ENCODE measurements at regions not wholly inside any gene's neighbourhood (a gene's known extent, or its start where the extent isn't known, plus 50 kb on each side); places are given as distances from the start of the nearest gene placed in this dataset.

GRCh38 chr3:18891641-18892040 lies 256.7 kb upstream of the KCNH8 start:
- no peak for TF ChIP-seq CTCF (IDR thresholded peaks at IDR 0.05; ENCODE audit: low read depth, low read length)
- no peak for DNase-seq (ENCODE audit: low read depth, low spot score)
- POLR2A ChIA-PET, result no interaction called here

GRCh38 chr3:18890449-18890848 lies 257.9 kb upstream of the KCNH8 start:
- H3K9me3 ChIP-seq (ENCODE audit: control insufficient read depth, insufficient read depth, low read length), result peaks cover 10% of the 10 kb centered on the region
- ChIA-PET CTCF (no interaction called here), POLR2A (no interaction called here)
- H3K4me3 ChIP-seq (ENCODE audit: low read depth, low read length), result no peak overlapping the region
- no peak for TF ChIP-seq CTCF (IDR thresholded peaks at IDR 0.05; ENCODE audit: low read depth, low read length)
- no peak overlapping the region for H3K27ac ChIP-seq (ENCODE audit: low read depth, low read length)
- H3K27me3 ChIP-seq (ENCODE audit: control insufficient read depth, insufficient read depth, low read length), result no peaks in the 10 kb centered on the region
- DNase-seq (ENCODE audit: low read depth, low spot score), result no peak

More at GRCh38 chr3:18891641-18892040, 256.7 kb upstream of the KCNH8 start:
- no peaks in the 10 kb centered on the region for H3K27me3 ChIP-seq (ENCODE audit: control insufficient read depth, insufficient read depth, low read length)
- H3K9me3 ChIP-seq (ENCODE audit: control insufficient read depth, insufficient read depth, low read length), result peaks cover 6% of the 10 kb centered on the region
- no peak overlapping the region for H3K27ac ChIP-seq (ENCODE audit: low read depth, low read length)
- no peak overlapping the region for H3K4me3 ChIP-seq (ENCODE audit: low read depth, low read length)
- CTCF ChIA-PET, result no interaction called here

GRCh38 chr3:18888819-18889218 lies 259.5 kb upstream of the KCNH8 start:
- CTCF ChIA-PET, result no interaction called here
- POLR2A ChIA-PET, result no interaction called here
- H3K9me3 ChIP-seq (ENCODE audit: control insufficient read depth, insufficient read depth, low read length), result peaks cover 12% of the 10 kb centered on the region
- no peaks in the 10 kb centered on the region for H3K27me3 ChIP-seq (ENCODE audit: control insufficient read depth, insufficient read depth, low read length)
- no peak overlapping the region for H3K4me3 ChIP-seq (ENCODE audit: low read depth, low read length)
- H3K27ac ChIP-seq (ENCODE audit: low read depth, low read length), result no peak overlapping the region
- no peak for DNase-seq (ENCODE audit: low read depth, low spot score)
- TF ChIP-seq CTCF (IDR thresholded peaks at IDR 0.05; ENCODE audit: low read depth, low read length), result no peak

- POLR2A ChIA-PET, result no interaction called here
- Histone ChIP-seq H3K9me3 (ENCODE audit: control insufficient read depth, insufficient read depth, low read length) (peaks cover 12% of the 10 kb centered on the region), H3K27ac (ENCODE audit: low read depth, low read length) (no peak overlapping the region), H3K4me3 (ENCODE audit: low read depth, low read length) (no peak overlapping the region), H3K27me3 (ENCODE audit: control insufficient read depth, insufficient read depth, low read length) (no peaks in the 10 kb centered on the region)
- no peak for DNase-seq (ENCODE audit: low read depth, low spot score)
- TF ChIP-seq CTCF (IDR thresholded peaks at IDR 0.05; ENCODE audit: low read depth, low read length), result no peak
- CTCF ChIA-PET, result no interaction called here
Observed at GRCh38 chr3:18888370-18888769, 259.9 kb upstream of the KCNH8 start.

- no peak overlapping the region for H3K4me3 ChIP-seq (ENCODE audit: low read depth, low read length)
- no peaks in the 10 kb centered on the region for H3K27me3 ChIP-seq (ENCODE audit: control insufficient read depth, insufficient read depth, low read length)
- peaks cover 6% of the 10 kb centered on the region for H3K9me3 ChIP-seq (ENCODE audit: control insufficient read depth, insufficient read depth, low read length)
- H3K27ac ChIP-seq (ENCODE audit: low read depth, low read length), result no peak overlapping the region
- no peak for DNase-seq (ENCODE audit: low read depth, low spot score)
- ChIA-PET CTCF (no interaction called here), POLR2A (no interaction called here)
- no peak for TF ChIP-seq CTCF (IDR thresholded peaks at IDR 0.05; ENCODE audit: low read depth, low read length)
Observed at GRCh38 chr3:18886331-18886730, 262.0 kb upstream of the KCNH8 start.

Measured in AG04450 (cell line).